H54 (cell line): ENCODE measurements at regions not wholly inside any gene's neighbourhood (a gene's known extent, or its start where the extent isn't known, plus 50 kb on each side); places are given as distances from the start of the nearest gene placed in this dataset.

Experiments used
- DNase-seq: peaks from one replicate; pipeline ENCODE4 v3.0.0; 2011; ENCODE audit warnings: low spot score, mixed read lengths; ENCODE audit not compliant: insufficient read length
- FAIRE-seq: peaks from 3 replicates; lab custom pipeline; 2011; peaks lifted over from hg19 to GRCh38; lab: Jason Lieb, UNC
- POLR2A ChIP-seq: IDR thresholded peaks from 2 replicates; pipeline ENCODE4 v1.6.1; 2011; ENCODE audit warnings: low read depth, mild to moderate bottlenecking, low read length

DNA sequence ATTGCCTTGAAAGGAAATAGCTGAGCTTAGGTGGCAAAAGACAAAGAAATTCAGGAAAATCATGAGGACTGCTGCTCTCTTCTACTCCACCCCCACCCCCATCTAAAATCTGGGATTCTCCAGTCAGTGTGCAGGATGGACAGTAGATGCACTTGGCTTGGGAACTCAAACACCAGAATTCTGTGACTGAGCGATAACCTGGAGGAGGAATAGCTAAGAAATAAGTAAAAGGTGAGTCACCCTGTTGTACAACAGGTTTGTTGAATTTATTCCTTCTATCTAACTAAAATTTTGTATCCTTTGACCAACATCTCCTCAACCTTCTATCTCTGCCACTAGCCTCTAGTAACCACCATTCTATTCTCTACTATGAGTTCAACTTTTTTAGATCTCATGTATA, 1029.9 kb upstream of the ACVR2A start:
- TF ChIP-seq POLR2A: no peak
- DNase-seq: no peak
- FAIRE-seq: peak; percentile 30

DNA sequence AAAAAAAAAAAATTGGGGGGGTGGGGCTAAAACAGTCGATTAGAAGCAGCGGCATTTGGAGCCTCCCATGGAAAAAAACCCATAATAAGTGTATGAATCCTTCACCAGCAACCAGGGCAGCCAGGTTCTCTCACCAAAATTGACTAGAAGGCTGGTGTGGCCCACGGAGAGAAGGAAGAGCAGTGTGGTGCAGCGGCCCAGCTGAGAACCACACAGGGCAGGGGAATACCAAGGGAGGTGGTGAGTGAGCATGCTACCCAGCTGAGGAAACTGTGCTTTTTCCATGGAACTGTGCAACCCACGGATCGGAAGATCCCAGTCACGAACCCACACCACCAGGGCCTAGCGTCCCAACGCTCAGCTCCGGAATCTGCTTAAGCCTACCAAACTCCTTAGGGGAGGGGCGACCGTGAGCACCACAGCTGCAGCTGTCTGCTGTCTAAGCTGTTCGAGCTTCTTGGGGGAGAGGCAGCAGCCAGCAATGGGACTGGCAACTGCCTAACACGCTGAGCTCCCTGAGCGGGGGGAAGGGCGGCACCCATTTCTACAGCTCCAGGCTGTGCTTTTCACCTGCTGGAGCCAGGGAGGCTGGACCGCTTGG, 1037.2 kb upstream of the ACVR2A start:
- FAIRE-seq: no peak
- DNase-seq: no peak
- no peak for TF ChIP-seq POLR2A

GRCh38 chr2:146806364-146807005, 1038.3 kb upstream of the ACVR2A start:
- TF ChIP-seq POLR2A: no peak
- DNase-seq (no peak), FAIRE-seq (no peak)

DNA sequence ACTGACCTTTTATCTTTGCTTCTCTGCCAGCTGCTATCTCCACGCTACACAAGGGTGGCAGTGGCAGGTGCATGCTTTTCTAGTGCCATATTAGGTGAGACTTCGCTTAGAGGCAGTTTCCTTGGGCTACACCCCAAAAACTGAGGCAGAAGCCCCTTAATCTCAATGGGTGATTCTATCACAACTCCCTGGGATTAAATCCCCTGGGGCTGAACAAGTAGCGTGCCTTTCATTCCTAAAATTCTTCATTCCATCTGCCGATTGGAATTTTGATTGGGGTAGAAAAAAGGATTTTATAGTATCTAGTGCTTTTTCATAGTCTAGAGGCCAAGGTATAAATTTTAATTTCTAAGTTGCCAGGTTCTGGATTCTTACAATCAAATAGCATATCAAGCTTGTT, 1040.5 kb upstream of the ACVR2A start:
- no peak for TF ChIP-seq POLR2A
- DNase-seq: no peak
- FAIRE-seq: no peak

- DNase-seq (no peak), FAIRE-seq (no peak)
- TF ChIP-seq POLR2A: no peak
Observed at GRCh38 chr2:146801886-146802285, 1042.9 kb upstream of the ACVR2A start.

- TF ChIP-seq POLR2A: no peak
- DNase-seq (no peak), FAIRE-seq (no peak)
Observed at GRCh38 chr2:146786396-146786795, 1058.4 kb upstream of the ACVR2A start.

- DNase-seq: no peak
- TF ChIP-seq POLR2A: no peak
- no peak for FAIRE-seq
Observed at GRCh38 chr2:146785101-146785500, 1059.7 kb upstream of the ACVR2A start.

DNA sequence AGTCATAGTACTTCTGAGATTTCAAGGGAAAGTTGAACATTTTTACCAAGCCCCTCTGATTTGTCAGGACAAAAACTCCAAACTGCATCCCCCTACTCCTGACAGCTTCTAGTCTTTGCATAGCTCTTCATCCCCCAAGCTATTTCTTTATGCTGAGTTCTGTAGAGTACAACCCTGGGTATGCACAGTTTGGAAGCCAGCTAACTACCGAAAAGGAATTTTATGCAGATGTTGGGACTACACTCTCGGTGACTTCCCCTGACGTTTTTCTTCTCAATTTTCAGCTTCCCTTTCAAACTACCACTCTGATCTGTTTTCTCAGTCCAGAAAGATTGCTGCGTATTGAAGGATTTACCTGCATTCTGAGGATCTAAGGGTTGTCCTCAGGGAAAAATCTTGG, 1060.2 kb upstream of the ACVR2A start:
- no peak for FAIRE-seq
- TF ChIP-seq POLR2A: no peak
- no peak for DNase-seq

DNA sequence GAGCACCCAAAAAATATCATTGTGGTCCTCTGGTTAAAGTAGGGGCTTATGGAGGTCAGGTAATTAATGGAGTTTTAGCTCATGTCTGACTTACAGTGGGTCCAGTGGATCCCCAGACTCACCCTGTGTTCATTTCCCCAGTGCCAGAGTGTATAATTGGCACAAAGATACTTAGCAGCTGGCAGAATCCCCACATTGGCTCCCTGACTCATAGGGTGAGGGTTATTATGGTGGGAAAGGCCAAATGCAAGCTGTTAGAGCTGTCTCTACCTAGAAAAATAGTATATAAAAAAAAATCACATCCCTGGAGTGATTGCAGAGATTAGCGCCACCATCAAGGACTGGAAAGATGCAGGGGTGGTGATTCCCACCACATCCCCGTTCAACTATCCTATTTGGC, 1067.6 kb upstream of the ACVR2A start:
- TF ChIP-seq POLR2A: no peak
- no peak for FAIRE-seq
- DNase-seq: no peak

GRCh38 chr2:146776596-146776995, 1068.2 kb upstream of the ACVR2A start:
- no peak for DNase-seq
- no peak for FAIRE-seq
- TF ChIP-seq POLR2A: no peak

- DNase-seq: no peak
- no peak for FAIRE-seq
- no peak for TF ChIP-seq POLR2A
Observed at GRCh38 chr2:146771531-146771930, 1073.3 kb upstream of the ACVR2A start.

GRCh38 chr2:146764301-146764700, 1080.5 kb upstream of the ACVR2A start:
- TF ChIP-seq POLR2A: no peak
- FAIRE-seq (no peak), DNase-seq (no peak)

DNA sequence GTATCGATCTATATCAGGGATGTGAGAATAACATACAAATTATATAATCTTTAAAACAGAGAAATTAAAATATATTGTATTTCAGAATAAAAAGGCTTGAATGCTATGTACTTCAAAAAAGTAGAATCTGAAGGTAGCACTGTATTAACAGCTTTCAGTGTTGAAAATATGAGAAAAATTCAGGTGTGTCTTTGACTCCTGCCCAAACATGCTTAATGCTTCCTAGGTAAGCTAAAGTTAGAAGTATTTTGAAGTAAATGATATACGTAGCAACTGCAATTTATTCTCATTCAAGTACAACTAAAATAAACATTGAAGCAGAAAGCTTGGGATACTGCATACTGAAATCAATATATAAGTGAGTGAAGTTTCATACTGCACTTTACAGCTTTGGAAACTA, 1082.0 kb upstream of the ACVR2A start:
- DNase-seq (no peak), FAIRE-seq (no peak)
- no peak for TF ChIP-seq POLR2A

DNA sequence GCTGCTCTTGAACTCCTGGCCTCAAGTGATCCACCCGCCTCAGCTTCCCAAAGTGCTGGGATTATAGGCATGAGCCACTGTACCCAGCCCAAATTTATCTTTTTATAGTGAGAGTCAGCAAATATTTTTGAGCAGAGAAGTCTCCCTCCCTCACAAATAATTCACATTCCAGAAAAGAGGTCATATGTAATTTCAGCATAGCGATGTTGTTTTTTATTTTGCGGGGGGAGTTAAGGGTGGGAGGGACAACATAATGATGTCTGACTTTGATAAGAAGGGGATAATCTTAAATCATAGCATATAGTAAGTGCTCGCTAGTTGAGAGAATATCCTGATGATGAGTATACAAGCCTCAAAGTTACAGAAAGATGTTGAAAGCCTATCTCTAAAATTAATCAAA, 1090.2 kb upstream of the ACVR2A start:
- TF ChIP-seq POLR2A: no peak
- DNase-seq (no peak), FAIRE-seq (no peak)

- TF ChIP-seq POLR2A: no peak
- no peak for FAIRE-seq
- DNase-seq: no peak
Observed at GRCh38 chr2:146748046-146748445, 1096.8 kb upstream of the ACVR2A start.
